ENCODE measurements at regions not wholly inside any gene's neighbourhood (a gene's known extent, or its start where the extent isn't known, plus 50 kb on each side); places are given as distances from the start of the nearest gene placed in this dataset.

DNA sequence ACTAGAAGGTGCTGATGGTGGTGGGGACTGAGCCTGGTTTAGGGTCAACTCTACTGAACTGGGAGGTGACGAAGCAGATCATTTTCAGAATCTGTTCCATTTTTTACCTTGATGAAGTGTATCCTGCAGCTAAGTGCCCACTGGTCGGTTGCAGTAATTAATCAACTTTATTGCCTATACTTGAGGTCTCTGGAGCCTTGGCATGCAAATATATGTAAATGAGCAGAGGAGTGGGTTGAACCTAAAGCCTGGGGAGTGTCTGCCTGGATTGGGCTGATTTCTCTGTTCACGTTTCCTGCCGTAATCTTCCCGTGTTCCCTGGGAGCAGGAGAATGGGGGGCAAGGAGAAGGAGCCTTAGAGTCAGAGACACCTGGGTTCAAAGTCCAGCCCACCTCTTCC lies 286.8 kb downstream of the PTPRU start:
- no peaks in the 10 kb centered on the region for H3K36me3 ChIP-seq (ENCODE audit: control insufficient read depth, insufficient read depth, low read length)
- no peaks in the 10 kb centered on the region for H3K27me3 ChIP-seq (ENCODE audit: control insufficient read depth, insufficient read depth, low read length)
- no peak for DNase-seq (ENCODE audit: low read depth, low spot score)
- H3K4me1 ChIP-seq (ENCODE audit: control insufficient read depth, insufficient read depth, low read length): peaks cover 2% of the 10 kb centered on the region; the same call in 1 of the 2 replicates
- no CpG with 5 or more reads among the region's 5 CpGs for WGBS (ENCODE audit: insufficient coverage, insufficient read length)
- H3K4me3 ChIP-seq (ENCODE audit: low read length): no peak overlapping the region
- no peak overlapping the region for H3K27ac ChIP-seq (ENCODE audit: low read length)
- no peaks in the 10 kb centered on the region for H3K9me3 ChIP-seq (ENCODE audit: control insufficient read depth, insufficient read depth, low read length)

DNA sequence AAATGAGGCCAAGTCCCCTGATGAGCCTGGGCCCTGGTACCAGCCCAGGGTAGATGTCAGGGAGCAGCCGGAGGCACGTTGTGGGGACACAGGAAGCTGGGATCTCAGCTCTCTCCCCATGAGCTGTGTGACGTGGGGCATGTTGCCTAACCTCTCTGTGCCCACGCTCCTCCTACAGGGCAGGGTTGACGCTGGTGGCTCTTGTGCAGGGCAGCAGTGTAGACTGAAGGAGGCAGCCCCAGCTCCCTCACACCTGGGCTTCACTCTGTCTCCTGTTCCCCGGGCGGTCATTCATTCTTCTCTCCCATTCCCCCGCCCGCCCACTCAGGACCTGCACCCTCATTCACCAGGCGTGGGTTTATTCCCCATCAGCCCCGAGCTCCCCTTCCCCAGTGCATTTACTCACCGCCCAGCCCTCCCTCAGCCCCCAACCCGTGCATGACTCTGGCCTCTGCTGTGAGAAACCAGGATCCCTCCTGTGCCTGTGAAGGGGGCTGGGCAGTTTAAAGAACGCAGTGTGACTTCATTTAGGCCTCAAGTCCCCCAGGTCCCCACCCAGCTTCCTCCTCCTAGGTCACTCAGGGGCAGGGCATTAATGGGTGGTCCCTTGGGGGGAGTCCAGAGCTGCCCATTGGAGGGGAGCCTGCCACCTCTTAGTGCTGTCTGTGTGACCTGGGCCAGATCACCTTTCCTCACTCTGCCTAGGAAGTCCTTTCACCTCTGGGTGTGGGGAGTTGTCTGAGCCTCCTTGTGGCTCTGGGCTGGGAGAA lies 285.7 kb downstream of the PTPRU start:
- H3K4me1 ChIP-seq (ENCODE audit: control insufficient read depth, insufficient read depth, low read length): peaks cover 2% of the 10 kb centered on the region; the same call in 1 of the 2 replicates
- no peaks in the 10 kb centered on the region for H3K27me3 ChIP-seq (ENCODE audit: control insufficient read depth, insufficient read depth, low read length)
- no peaks in the 10 kb centered on the region for H3K9me3 ChIP-seq (ENCODE audit: control insufficient read depth, insufficient read depth, low read length)
- no peak for DNase-seq (ENCODE audit: low read depth, low spot score)
- H3K36me3 ChIP-seq (ENCODE audit: control insufficient read depth, insufficient read depth, low read length): no peaks in the 10 kb centered on the region
- no peak overlapping the region for H3K27ac ChIP-seq (ENCODE audit: low read length)
- no peak overlapping the region for H3K4me3 ChIP-seq (ENCODE audit: low read length)
- no CpG with 5 or more reads among the region's 14 CpGs for WGBS (ENCODE audit: insufficient coverage, insufficient read length)

DNA sequence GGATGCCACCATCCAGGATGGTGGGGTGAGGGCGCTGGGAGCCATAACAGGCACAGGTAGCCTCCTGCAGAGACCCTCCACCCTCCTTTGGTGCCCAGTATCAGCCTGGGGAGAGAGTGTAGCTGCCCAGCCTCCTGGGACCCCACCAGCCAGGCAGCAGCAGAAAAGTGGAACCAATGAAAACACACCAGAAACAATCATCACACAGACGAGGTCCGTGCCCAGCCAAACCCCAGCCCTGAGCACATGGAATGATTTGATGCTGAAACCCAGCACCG lies 285.1 kb downstream of the PTPRU start:
- Histone ChIP-seq H3K9me3 (ENCODE audit: control insufficient read depth, insufficient read depth, low read length) (no peaks in the 10 kb centered on the region), H3K4me3 (ENCODE audit: low read length) (no peak overlapping the region), H3K36me3 (ENCODE audit: control insufficient read depth, insufficient read depth, low read length) (no peaks in the 10 kb centered on the region), H3K27me3 (ENCODE audit: control insufficient read depth, insufficient read depth, low read length) (no peaks in the 10 kb centered on the region), H3K27ac (ENCODE audit: low read length) (no peak overlapping the region), H3K4me1 (ENCODE audit: control insufficient read depth, insufficient read depth, low read length) (peaks cover 2% of the 10 kb centered on the region; the same call in 1 of the 2 replicates)
- no peak for DNase-seq (ENCODE audit: low read depth, low spot score)
- no CpG with 5 or more reads among the region's 4 CpGs for WGBS (ENCODE audit: insufficient coverage, insufficient read length)

DNA sequence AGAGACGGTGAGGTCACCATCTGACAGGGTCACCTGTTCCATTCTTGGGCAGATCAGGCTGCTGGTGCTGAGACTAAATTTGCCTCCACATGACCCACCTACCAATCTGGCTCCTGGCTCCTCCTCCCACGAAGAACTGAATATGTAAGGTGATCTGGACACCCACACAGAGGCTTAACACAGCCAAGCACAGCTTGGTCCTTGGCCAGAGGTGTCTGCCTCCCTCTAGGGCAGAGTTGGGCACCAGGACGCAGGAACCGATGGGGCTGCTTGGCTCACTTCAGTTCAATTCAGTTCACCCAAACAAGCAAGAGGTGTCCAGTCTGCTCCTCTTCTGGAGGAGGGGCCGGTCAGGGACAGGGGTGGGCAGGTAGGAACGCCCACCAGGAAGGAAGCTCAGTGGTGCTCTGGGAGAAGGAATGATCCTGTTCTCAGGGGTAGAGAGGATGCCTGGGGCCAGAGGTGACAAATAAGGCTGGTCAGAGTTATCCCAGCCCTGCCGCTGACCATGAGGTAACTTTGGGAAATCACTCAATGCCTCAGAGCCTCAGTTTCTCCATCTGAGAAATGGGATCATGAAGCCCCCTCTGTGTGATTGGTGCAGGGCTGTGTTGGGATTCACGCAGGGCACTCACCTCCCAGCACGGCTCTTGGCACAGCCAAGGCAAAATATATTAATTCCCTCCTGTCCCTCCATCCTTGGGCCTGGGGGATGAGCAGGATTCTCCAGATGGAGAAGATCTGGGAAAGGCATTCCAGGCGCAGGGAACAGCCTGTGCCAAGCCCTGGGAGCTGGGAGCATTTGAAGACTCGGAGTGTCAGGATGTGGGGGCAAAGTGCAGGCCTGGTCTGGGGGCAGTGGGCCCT lies 284.5 kb downstream of the PTPRU start:
- Histone ChIP-seq H3K4me3 (ENCODE audit: low read length) (no peak overlapping the region), H3K36me3 (ENCODE audit: control insufficient read depth, insufficient read depth, low read length) (no peaks in the 10 kb centered on the region), H3K9me3 (ENCODE audit: control insufficient read depth, insufficient read depth, low read length) (no peaks in the 10 kb centered on the region), H3K27me3 (ENCODE audit: control insufficient read depth, insufficient read depth, low read length) (no peaks in the 10 kb centered on the region), H3K4me1 (ENCODE audit: control insufficient read depth, insufficient read depth, low read length) (peaks cover 2% of the 10 kb centered on the region; the same call in 1 of the 2 replicates), H3K27ac (ENCODE audit: low read length) (no peak overlapping the region)
- WGBS (ENCODE audit: insufficient coverage, insufficient read length): no CpG with 5 or more reads among the region's 11 CpGs
- DNase-seq (ENCODE audit: low read depth, low spot score): no peak

DNA sequence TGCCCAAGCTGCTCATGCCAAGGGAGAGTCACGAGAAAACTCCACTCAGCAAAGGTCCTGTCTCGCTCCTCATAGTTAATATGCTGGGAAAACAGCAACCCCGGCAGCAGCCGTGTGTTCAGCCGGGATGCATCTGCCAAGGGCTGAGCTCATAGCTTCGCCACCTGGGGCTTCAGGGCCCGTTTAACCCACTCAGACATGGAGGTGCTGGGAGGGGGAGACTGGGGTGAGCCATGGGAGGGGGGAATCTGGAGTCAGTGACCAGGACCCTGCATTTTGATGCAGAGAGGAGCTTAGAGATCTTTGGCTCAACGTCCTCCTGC lies 283.4 kb downstream of the PTPRU start:
- Histone ChIP-seq H3K36me3 (ENCODE audit: control insufficient read depth, insufficient read depth, low read length) (no peaks in the 10 kb centered on the region), H3K4me3 (ENCODE audit: low read length) (no peak overlapping the region), H3K9me3 (ENCODE audit: control insufficient read depth, insufficient read depth, low read length) (no peaks in the 10 kb centered on the region), H3K27ac (ENCODE audit: low read length) (no peak overlapping the region), H3K27me3 (ENCODE audit: control insufficient read depth, insufficient read depth, low read length) (no peaks in the 10 kb centered on the region), H3K4me1 (ENCODE audit: control insufficient read depth, insufficient read depth, low read length) (peaks cover 2% of the 10 kb centered on the region; the same call in 1 of the 2 replicates)
- WGBS (ENCODE audit: insufficient coverage, insufficient read length): no CpG with 5 or more reads among the region's 8 CpGs
- DNase-seq (ENCODE audit: low read depth, low spot score): no peak

DNA sequence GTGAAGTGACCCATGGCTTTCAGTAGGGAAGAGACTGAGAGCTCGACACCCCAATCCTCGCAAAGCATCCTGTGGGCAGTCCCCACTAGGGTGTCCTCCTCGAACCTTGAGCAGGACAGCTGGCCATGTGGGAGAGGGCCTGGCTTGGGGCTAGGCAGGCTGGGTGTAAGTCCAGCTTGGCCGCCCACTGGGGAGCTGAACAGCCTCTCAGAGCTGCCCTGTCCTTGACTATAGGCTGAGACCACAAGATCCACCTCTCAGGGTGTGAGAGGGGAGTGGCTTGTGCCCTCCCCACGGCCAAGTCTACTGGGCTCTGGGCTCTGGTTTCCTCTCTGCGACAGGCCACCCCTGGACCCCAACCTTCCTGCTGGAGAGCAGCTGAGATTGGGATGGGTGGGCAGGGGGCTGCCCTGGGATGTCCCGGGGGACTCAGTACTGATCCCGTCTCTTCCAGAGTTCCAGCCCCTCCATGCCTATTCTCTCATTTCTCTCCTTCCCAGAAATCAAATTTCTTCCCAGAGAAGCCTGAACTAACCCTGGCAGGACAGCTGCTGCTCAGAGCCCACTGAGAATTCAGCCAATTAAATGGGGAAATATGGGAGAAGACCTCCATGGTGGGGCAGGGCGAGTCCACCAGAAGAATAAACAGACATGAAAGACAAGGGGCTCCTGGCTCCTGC lies 282.9 kb downstream of the PTPRU start:
- DNase-seq (ENCODE audit: low read depth, low spot score): no peak
- Histone ChIP-seq H3K27ac (ENCODE audit: low read length) (no peak overlapping the region), H3K27me3 (ENCODE audit: control insufficient read depth, insufficient read depth, low read length) (no peaks in the 10 kb centered on the region), H3K9me3 (ENCODE audit: control insufficient read depth, insufficient read depth, low read length) (no peaks in the 10 kb centered on the region), H3K36me3 (ENCODE audit: control insufficient read depth, insufficient read depth, low read length) (no peaks in the 10 kb centered on the region), H3K4me1 (ENCODE audit: control insufficient read depth, insufficient read depth, low read length) (no peaks in the 10 kb centered on the region), H3K4me3 (ENCODE audit: low read length) (no peak overlapping the region)
- WGBS (ENCODE audit: insufficient coverage, insufficient read length): no CpG with 5 or more reads among the region's 9 CpGs

DNA sequence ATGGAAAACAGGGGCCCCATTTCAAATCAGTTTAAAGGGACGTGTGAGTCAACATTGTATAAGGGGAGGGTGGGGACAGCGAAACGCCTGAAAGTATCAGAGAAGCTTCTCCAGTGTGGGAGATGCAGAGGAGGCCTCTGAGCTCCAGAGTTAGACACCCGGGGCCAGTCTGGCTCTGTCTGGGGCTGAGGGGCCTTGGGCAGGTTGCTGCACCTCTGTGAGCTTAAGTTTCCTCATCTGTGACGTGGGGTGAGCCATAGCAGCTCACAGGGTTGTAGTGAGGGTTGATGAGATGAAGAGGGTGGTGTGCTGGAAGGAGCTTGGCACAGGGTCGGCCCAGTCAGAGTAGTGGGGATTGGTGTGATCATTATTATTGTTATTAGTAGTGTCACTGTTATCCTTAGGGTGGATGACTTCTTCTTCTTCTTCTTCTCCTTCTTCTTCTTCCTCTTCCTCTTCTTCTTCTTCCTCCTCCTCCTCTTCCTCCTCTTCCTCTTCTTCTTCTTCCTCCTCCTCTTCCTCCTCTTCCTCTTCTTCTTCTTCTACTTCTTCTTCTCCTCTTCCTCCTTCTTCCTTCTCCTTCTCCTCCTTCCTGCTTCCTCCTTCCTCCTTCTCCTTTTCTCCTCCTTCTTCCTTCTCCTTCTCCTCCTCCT lies 282.0 kb downstream of the PTPRU start:
- Histone ChIP-seq H3K27ac (ENCODE audit: low read length) (no peak overlapping the region), H3K9me3 (ENCODE audit: control insufficient read depth, insufficient read depth, low read length) (no peaks in the 10 kb centered on the region), H3K27me3 (ENCODE audit: control insufficient read depth, insufficient read depth, low read length) (no peaks in the 10 kb centered on the region), H3K4me3 (ENCODE audit: low read length) (no peak overlapping the region), H3K36me3 (ENCODE audit: control insufficient read depth, insufficient read depth, low read length) (no peaks in the 10 kb centered on the region), H3K4me1 (ENCODE audit: control insufficient read depth, insufficient read depth, low read length) (no peaks in the 10 kb centered on the region)
- no peak for DNase-seq (ENCODE audit: low read depth, low spot score)
- WGBS (ENCODE audit: insufficient coverage, insufficient read length): no CpG with 5 or more reads among the region's 6 CpGs

DNA sequence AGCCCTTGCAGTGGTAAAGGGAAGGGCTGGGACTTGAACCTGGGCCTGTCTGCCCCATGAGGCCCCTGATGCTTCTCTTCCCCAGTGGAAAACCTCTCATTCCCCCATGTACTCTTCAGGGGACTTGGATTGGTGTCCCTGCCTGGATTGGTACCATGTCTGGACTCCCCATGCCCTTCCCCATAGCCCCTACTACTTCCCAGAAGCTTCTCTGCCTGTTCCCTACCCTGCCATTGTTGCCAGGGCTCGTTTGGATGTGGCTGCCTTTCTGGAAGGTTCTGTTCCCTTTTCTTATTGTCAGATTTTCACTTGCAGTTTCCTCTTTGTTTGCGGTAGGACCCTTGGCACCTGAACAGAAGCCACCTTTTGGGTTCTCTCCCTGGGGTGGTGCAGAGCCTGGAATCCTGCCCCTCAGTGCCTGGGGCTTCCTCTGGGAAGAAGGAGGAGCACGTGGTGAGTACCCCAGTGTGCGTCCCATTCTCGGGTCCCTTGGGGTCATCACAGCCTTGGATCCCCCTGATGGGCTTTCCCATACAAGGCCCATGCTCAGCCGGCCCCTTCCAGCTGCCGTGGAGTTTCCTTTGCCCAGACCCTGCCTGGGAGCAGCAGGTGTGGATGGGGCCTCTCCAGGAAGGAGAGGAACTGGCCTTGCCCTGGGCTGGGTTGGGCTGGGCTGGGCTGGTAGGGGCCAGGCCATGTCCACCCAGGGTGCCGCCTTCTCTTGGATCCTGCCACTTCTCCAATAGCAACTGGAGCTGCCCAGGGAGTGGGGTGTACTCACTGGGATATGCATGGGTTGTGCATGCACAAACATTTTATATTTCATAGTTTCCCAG lies 281.1 kb downstream of the PTPRU start:
- H3K4me1 ChIP-seq (ENCODE audit: control insufficient read depth, insufficient read depth, low read length): no peaks in the 10 kb centered on the region
- H3K4me3 ChIP-seq (ENCODE audit: low read length): no peak overlapping the region
- H3K27me3 ChIP-seq (ENCODE audit: control insufficient read depth, insufficient read depth, low read length): no peaks in the 10 kb centered on the region
- no CpG with 5 or more reads among the region's 8 CpGs for WGBS (ENCODE audit: insufficient coverage, insufficient read length)
- H3K9me3 ChIP-seq (ENCODE audit: control insufficient read depth, insufficient read depth, low read length): no peaks in the 10 kb centered on the region
- no peaks in the 10 kb centered on the region for H3K36me3 ChIP-seq (ENCODE audit: control insufficient read depth, insufficient read depth, low read length)
- DNase-seq (ENCODE audit: low read depth, low spot score): no peak
- no peak overlapping the region for H3K27ac ChIP-seq (ENCODE audit: low read length)

DNA sequence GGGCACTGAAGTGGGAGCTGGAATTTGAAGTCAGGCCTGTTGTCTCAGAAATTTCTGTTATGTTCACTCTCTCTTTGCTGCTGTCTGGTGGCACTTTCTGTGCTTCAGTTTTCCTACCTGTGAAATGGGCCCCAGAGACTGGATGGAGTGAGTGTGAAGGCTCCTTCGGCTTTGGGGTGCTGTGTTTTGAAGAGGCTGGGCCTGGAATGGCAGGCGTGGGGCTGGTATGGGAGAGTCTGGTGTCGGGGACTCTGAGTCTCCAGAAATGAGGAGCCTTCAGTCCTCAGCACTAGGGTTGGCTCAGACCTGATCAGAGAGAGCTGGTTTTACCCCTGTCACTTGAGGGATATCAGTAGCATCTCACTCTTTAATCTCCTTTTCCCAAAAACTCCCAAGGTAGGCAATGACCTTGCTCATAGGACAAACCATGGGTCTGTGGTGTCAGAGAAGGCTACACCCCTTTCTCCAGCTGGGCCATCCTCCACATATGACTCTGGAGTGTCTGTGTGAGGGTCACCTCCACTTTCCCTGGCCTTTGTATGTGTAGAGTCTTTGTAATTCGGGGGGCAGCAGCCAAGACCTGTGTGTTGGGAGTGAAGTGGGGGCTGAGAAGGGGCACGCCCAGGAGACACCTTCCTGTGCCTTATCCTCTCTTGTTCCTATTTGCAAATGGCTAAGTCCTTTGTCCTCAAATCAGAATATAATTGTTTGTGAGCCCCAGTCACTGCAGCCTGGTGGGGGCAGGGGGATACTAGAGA lies 279.9 kb downstream of the PTPRU start:
- no peak overlapping the region for H3K27ac ChIP-seq (ENCODE audit: low read length)
- no peaks in the 10 kb centered on the region for H3K9me3 ChIP-seq (ENCODE audit: control insufficient read depth, insufficient read depth, low read length)
- WGBS (ENCODE audit: insufficient coverage, insufficient read length): no CpG with 5 or more reads among the region's 5 CpGs
- H3K4me3 ChIP-seq (ENCODE audit: low read length): no peak overlapping the region
- H3K36me3 ChIP-seq (ENCODE audit: control insufficient read depth, insufficient read depth, low read length): no peaks in the 10 kb centered on the region
- no peaks in the 10 kb centered on the region for H3K27me3 ChIP-seq (ENCODE audit: control insufficient read depth, insufficient read depth, low read length)
- no peaks in the 10 kb centered on the region for H3K4me1 ChIP-seq (ENCODE audit: control insufficient read depth, insufficient read depth, low read length)
- DNase-seq (ENCODE audit: low read depth, low spot score): no peak
